Left lung (tissue), 4 donors: ENCODE measurements at regions not wholly inside any gene's neighbourhood (a gene's known extent, or its start where the extent isn't known, plus 50 kb on each side); places are given as distances from the start of the nearest gene placed in this dataset.
A peak's percentile ranks its signal among the peaks of the same experiment; 100 is the strongest.
"Not testable (repeated sequence)": the region's sequence is repeated elsewhere in the genome, so short reads cannot be mapped to it uniquely, and the experiment has no call there.

Source experiments
- ATAC-seq: fragments of 200-7000 bp; cut with Tn5 transposase; one replicate; pipeline ENCODE4 v1.9.1; 2020; ENCODE audit warnings: moderate library complexity
- DNase-seq, 4 donors: peaks; one replicate each; pipeline ENCODE4 v3.0.0-alpha.2; 2013 to 2020
- H3K27ac ChIP-seq, 2 donors: fragments of 200-600 bp; sonication (generic) in 1 of 2; one replicate each; pipeline versions ENCODE4 v1.5.0 to v1.8.0; 2020 to 2021
- H3K27me3 ChIP-seq, 2 donors: fragments of 200-600 bp; sonication (generic) in 1 of 2; one replicate each; pipeline versions ENCODE4 v1.5.0 to v1.8.0; 2020 to 2021
- H3K36me3 ChIP-seq, 2 donors: fragments of 200-600 bp; sonication (generic) in 1 of 2; one replicate each; pipeline versions ENCODE4 v1.5.0 to v1.8.0; 2020 to 2021
- H3K4me1 ChIP-seq, 2 donors: fragments of 200-600 bp; one replicate each; pipeline ENCODE4 v1.8.0; 2021
- H3K4me3 ChIP-seq, 2 donors: fragments of 200-600 bp; sonication (generic) in 1 of 2; one replicate each; pipeline versions ENCODE4 v1.5.0 to v1.8.0; 2020 to 2021; ENCODE audit warnings: mild to moderate bottlenecking in 1 of 2
- H3K9me3 ChIP-seq, 2 donors: fragments of 200-600 bp; sonication (generic) in 1 of 2; one replicate each; pipeline versions ENCODE4 v1.5.0 to v1.8.0; 2020 to 2021
- CTCF ChIP-seq, 2 donors: fragments of 200-600 bp; sonication (generic) in 1 of 2; IDR thresholded peaks; one replicate each; pipeline versions ENCODE4 v1.5.0 to v1.8.0; 2021; ENCODE audit warnings: antibody characterized with exemption in 2 of 2
- intact Hi-C, 2 donors: fragments of 100-400 bp; cut with DNase I; formaldehyde crosslinking; loops; one replicate each; pipeline versions ENCODE4 v1.11.2 to v1.14.2; 2022
- donor health status: DM: no; HTN: yes; CAD: no.
- donor health status: DM: no; HTN: no; CAD: no.

GRCh38 chr14:40216976-40217375, 784.7 kb upstream of the FBXO33 start:
- ATAC-seq (no peak), DNase-seq (peak in 1 of 4 donors; percentile 78)
- H3K4me3 ChIP-seq = no peak overlapping the region
- no peaks in the 10 kb centered on the region for H3K36me3 ChIP-seq
- peaks cover 0 to 5% of the 10 kb centered on the region in 2 donors for H3K9me3 ChIP-seq
- H3K27ac ChIP-seq = no peak overlapping the region
- TF ChIP-seq CTCF (IDR thresholded peaks at IDR 0.05) = no peak
- no peaks in the 10 kb centered on the region for H3K27me3 ChIP-seq
- intact Hi-C loops = no loop called here
- H3K4me1 ChIP-seq = no peaks in the 10 kb centered on the region

GRCh38 chr14:40216408-40216807, 784.2 kb upstream of the FBXO33 start:
- H3K27me3 ChIP-seq, intact Hi-C loops: not testable (repeated sequence)

GRCh38 chr14:40213701-40214100, 781.5 kb upstream of the FBXO33 start:
- no peak overlapping the region for H3K27ac ChIP-seq
- TF ChIP-seq CTCF (IDR thresholded peaks at IDR 0.05) = no peak

More at GRCh38 chr14:40216408-40216807, 784.2 kb upstream of the FBXO33 start:
- not testable (repeated sequence) for H3K9me3 ChIP-seq, H3K27ac ChIP-seq, H3K4me3 ChIP-seq, ATAC-seq, H3K4me1 ChIP-seq, H3K36me3 ChIP-seq
- peak in 1 of 4 donors; percentile 33 for DNase-seq

DNA sequence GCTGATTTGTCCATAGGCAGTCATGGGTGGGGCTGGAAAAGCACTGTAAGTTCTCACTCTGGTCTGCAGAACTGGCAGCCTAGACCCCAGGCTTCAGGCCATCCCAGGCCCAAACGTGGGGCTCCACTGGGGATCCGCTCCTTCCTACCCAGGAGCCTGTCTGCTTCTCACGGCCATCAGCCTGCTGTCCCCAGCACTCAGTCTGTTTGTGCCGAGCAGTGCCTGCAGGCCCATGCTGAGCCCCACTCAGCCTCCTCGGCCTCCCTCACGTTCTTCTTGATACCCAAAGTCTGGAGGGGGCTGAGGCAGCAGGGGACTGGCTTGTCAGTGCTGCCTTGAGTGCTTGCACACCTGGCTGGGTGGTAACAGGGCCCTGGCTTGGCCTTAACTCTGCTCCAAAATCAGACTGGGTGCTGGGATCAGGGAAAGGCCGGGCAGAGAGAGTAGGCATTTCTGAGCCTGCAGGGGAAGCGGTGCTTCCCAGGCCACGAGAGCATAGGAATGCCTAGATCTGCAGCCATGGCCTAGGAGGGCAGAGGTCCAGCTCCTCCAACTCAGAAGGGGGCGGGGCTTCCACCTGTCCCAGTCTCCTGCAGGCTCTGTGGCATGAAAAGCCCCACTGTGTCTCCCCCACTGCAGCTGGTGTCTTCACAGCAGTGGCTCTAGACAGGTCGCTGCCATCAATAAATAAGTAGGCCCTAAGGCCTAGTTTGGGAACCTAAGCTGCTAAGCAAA, 772.4 kb upstream of the FBXO33 start:
- peak in 1 of 4 donors; percentile 49 for DNase-seq
- Histone ChIP-seq H3K27me3 (no peaks in the 10 kb centered on the region), H3K27ac (no peak overlapping the region), H3K4me3 (no peak overlapping the region), H3K9me3 (peaks cover 0 to 46% of the 10 kb centered on the region in 2 donors), H3K36me3 (no peaks in the 10 kb centered on the region), H3K4me1 (no peaks in the 10 kb centered on the region)
- no peak for ATAC-seq
- intact Hi-C loops = no loop called here
- no peak for TF ChIP-seq CTCF (IDR thresholded peaks at IDR 0.05)

More at GRCh38 chr14:40213701-40214100, 781.5 kb upstream of the FBXO33 start:
- intact Hi-C loops = no loop called here
- no peaks in the 10 kb centered on the region for H3K36me3 ChIP-seq
- H3K4me3 ChIP-seq = no peak overlapping the region
- peaks cover 0 to 6% of the 10 kb centered on the region in 2 donors for H3K9me3 ChIP-seq
- DNase-seq (no peak), ATAC-seq (no peak)
- H3K4me1 ChIP-seq = no peaks in the 10 kb centered on the region
- no peaks in the 10 kb centered on the region for H3K27me3 ChIP-seq

GRCh38 chr14:40199101-40199500, 766.9 kb upstream of the FBXO33 start:
- Histone ChIP-seq H3K4me1 (no peaks in the 10 kb centered on the region), H3K9me3 (peaks cover 0 to 36% of the 10 kb centered on the region in 2 donors), H3K36me3 (no peaks in the 10 kb centered on the region), H3K27me3 (no peaks in the 10 kb centered on the region), H3K4me3 (no peak overlapping the region), H3K27ac (no peak overlapping the region)
- intact Hi-C loops = no loop called here
- no peak for DNase-seq
- ATAC-seq = no peak
- no peak for TF ChIP-seq CTCF (IDR thresholded peaks at IDR 0.05)

- DNase-seq (no peak), ATAC-seq (no peak)
- intact Hi-C loops = no loop called here
- peaks cover 0 to 20% of the 10 kb centered on the region in 2 donors for H3K9me3 ChIP-seq
- no peak for TF ChIP-seq CTCF (IDR thresholded peaks at IDR 0.05)
- H3K27ac ChIP-seq = no peak overlapping the region
- no peaks in the 10 kb centered on the region for H3K36me3 ChIP-seq
- H3K27me3 ChIP-seq = no peaks in the 10 kb centered on the region
- no peaks in the 10 kb centered on the region for H3K4me1 ChIP-seq
- no peak overlapping the region for H3K4me3 ChIP-seq
Observed at GRCh38 chr14:40197344-40197743, 765.1 kb upstream of the FBXO33 start.
